ENCODE measurements at regions not wholly inside any gene's neighbourhood (a gene's known extent, or its start where the extent isn't known, plus 50 kb on each side); places are given as distances from the start of the nearest gene placed in this dataset.

DNA sequence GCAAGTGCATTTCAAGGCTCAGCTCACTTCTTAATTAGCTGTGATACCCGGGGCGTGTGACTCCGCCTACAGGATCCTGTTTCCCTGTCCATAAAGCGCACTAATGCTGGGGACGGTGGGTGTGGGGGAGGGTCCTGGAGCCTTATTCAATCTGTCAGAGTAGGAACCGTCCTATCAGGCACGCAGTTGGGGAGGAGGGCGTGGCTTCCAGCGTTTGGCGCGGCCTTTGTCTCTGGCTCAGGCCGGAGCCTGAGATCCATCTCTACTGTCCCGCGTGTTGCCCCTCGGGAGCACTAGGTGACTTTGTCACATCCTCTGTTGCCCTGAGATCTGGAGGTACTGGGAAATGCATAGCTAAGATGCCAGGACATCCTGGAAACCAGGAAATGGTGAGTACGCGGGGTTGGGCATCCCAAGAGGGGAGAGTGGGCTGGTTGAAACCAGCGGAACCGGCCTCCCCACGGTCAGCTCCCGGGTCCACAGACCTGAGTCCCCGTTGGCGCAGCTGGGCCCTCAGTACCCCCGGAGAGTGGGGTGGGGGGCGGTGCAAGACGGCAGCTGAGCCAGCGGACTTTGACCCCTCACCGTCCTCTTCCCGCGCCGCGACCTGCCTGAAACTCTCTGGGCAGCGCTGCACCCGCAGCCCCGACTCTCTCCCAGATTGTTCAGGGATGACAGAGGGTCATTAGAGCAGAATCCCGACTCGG is 104.4 kb upstream of the ZNF92 start:
- peak overlapping the region; percentile 44 for H3K4me2 ChIP-seq (ENCODE audit: extremely low read depth, insufficient read depth, low read length)
- peak; percentile 47 to 84 for DNase-seq (ENCODE audit: low read depth in 2 of 2)
- no peak overlapping the region for H3K9ac ChIP-seq (ENCODE audit: insufficient read depth, low read length)
- no peaks in the 10 kb centered on the region for H3K9me3 ChIP-seq (ENCODE audit: control insufficient read depth, insufficient read depth, low read depth, low read length)
- H3K36me3 ChIP-seq (ENCODE audit: control insufficient read depth, insufficient read depth, low read length), result no peaks in the 10 kb centered on the region
- no peak for TF ChIP-seq EZH2 (IDR thresholded peaks at IDR 0.05; ENCODE audit: low read length, missing control alignments)
- TF ChIP-seq, protein P1, sequence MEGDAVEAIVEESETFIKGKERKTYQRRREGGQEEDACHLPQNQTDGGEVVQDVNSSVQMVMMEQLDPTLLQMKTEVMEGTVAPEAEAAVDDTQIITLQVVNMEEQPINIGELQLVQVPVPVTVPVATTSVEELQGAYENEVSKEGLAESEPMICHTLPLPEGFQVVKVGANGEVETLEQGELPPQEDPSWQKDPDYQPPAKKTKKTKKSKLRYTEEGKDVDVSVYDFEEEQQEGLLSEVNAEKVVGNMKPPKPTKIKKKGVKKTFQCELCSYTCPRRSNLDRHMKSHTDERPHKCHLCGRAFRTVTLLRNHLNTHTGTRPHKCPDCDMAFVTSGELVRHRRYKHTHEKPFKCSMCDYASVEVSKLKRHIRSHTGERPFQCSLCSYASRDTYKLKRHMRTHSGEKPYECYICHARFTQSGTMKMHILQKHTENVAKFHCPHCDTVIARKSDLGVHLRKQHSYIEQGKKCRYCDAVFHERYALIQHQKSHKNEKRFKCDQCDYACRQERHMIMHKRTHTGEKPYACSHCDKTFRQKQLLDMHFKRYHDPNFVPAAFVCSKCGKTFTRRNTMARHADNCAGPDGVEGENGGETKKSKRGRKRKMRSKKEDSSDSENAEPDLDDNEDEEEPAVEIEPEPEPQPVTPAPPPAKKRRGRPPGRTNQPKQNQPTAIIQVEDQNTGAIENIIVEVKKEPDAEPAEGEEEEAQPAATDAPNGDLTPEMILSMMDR (conservative IDR thresholded peaks at IDR 0.05 in 1 of 2, IDR thresholded peaks at IDR 0.05 in 1 of 2; ENCODE audit: low read depth in 1 of 2, low read length in 2 of 2), result no peak
- H3K4me1 ChIP-seq (ENCODE audit: control insufficient read depth, extremely low read depth, insufficient read depth, low read length), result no peaks in the 10 kb centered on the region
- no peak overlapping the region for H2AFZ ChIP-seq (ENCODE audit: low read length)
- H4K20me1 ChIP-seq (ENCODE audit: control insufficient read depth, extremely low read depth, insufficient read depth, low read length), result no peaks in the 10 kb centered on the region
- H3K79me2 ChIP-seq (ENCODE audit: control insufficient read depth, insufficient read depth, low read length), result no peaks in the 10 kb centered on the region
- peaks cover 8% of the 10 kb centered on the region for H3K27me3 ChIP-seq (ENCODE audit: control insufficient read depth, insufficient read depth, low read length)
- H3K4me3 ChIP-seq (replicated peaks in 1 of 4; ENCODE audit: control extremely low read depth in 1 of 4, insufficient read depth in 1 of 4, low read depth in 3 of 4, low read length in 4 of 4), result peak overlapping the region in 2 of 4 experiments; percentile 17 to 69
- no peak overlapping the region for H3K27ac ChIP-seq (ENCODE audit: insufficient read depth, low read length)

DNA sequence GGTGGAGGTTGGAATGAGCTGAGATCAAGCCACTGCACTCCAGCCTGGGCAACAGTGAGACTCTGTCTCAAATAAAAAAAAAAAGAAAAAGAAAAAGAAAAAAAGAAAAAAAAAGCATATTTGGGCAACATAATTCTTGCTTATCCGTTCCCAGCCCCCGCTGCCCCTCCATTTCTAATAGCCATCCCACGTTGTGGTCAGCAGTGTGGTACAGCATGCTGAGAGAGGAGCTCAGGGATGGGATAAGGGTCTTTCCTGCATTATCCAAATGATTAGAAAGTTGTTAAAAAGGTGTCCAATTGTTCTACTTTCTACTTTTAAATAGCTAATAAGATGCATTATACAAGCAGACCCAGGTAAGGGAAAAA is 104.9 kb upstream of the ZNF92 start:
- H3K4me3 ChIP-seq (replicated peaks in 1 of 4; ENCODE audit: control extremely low read depth in 1 of 4, insufficient read depth in 1 of 4, low read depth in 3 of 4, low read length in 4 of 4), result peak overlapping the region in 1 of 4 experiments; percentile 69
- TF ChIP-seq EZH2 (IDR thresholded peaks at IDR 0.05; ENCODE audit: low read length, missing control alignments), result no peak

DNA sequence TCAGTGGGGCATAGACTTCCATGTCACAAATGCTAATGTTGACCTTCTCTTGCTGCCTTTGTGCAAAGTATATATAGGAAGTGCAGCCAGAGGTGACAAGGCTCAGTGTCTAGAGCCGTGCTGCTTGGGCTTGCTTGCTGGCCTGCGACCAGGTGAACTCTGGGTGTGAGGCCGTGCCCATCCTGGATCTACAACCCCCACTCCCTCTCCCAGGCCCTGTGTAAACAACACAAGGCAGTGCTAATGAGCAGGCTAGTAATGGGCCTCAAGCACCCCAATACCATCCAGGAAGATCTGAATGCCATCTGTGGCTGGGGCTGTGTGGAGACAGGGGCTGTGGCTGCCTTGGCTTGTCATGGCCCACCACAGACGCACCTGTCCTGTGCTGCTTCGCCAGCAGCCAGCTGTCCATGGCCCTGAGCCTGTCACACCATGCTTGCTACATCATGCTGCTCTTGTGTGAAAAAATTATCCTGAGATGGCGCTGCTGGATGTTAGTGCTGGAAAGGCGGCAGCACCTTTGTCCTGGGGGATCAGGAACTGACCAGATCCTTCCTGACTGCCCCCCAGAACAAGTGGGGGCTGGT is 107.6 kb upstream of the ZNF92 start:
- H3K36me3 ChIP-seq (ENCODE audit: control insufficient read depth, insufficient read depth, low read length), result no peaks in the 10 kb centered on the region
- H3K4me3 ChIP-seq (replicated peaks in 1 of 4; ENCODE audit: control extremely low read depth in 1 of 4, insufficient read depth in 1 of 4, low read depth in 3 of 4, low read length in 4 of 4), result no peak overlapping the region
- H3K79me2 ChIP-seq (ENCODE audit: control insufficient read depth, insufficient read depth, low read length), result no peaks in the 10 kb centered on the region
- no peak overlapping the region for H2AFZ ChIP-seq (ENCODE audit: low read length)
- no peak for TF ChIP-seq EZH2 (IDR thresholded peaks at IDR 0.05; ENCODE audit: low read length, missing control alignments)
- TF ChIP-seq, protein P1 (conservative IDR thresholded peaks at IDR 0.05 in 1 of 2, IDR thresholded peaks at IDR 0.05 in 1 of 2; ENCODE audit: low read depth in 1 of 2, low read length in 2 of 2), result no peak
- peaks cover 8% of the 10 kb centered on the region for H3K27me3 ChIP-seq (ENCODE audit: control insufficient read depth, insufficient read depth, low read length)
- DNase-seq (ENCODE audit: low read depth in 2 of 2), result no peak
- H3K4me1 ChIP-seq (ENCODE audit: control insufficient read depth, extremely low read depth, insufficient read depth, low read length), result no peaks in the 10 kb centered on the region
- no peaks in the 10 kb centered on the region for H4K20me1 ChIP-seq (ENCODE audit: control insufficient read depth, extremely low read depth, insufficient read depth, low read length)
- no peak overlapping the region for H3K4me2 ChIP-seq (ENCODE audit: extremely low read depth, insufficient read depth, low read length)
- no peaks in the 10 kb centered on the region for H3K9me3 ChIP-seq (ENCODE audit: control insufficient read depth, insufficient read depth, low read depth, low read length)
- H3K9ac ChIP-seq (ENCODE audit: insufficient read depth, low read length), result no peak overlapping the region
- no peak overlapping the region for H3K27ac ChIP-seq (ENCODE audit: insufficient read depth, low read length)

More for the DNA sequence above, 104.9 kb upstream of the ZNF92 start:
- Histone ChIP-seq H3K9me3 (ENCODE audit: control insufficient read depth, insufficient read depth, low read depth, low read length) (no peaks in the 10 kb centered on the region), H3K27ac (ENCODE audit: insufficient read depth, low read length) (no peak overlapping the region), H3K79me2 (ENCODE audit: control insufficient read depth, insufficient read depth, low read length) (no peaks in the 10 kb centered on the region), H2AFZ (ENCODE audit: low read length) (no peak overlapping the region), H3K4me2 (ENCODE audit: extremely low read depth, insufficient read depth, low read length) (no peak overlapping the region), H3K36me3 (ENCODE audit: control insufficient read depth, insufficient read depth, low read length) (no peaks in the 10 kb centered on the region), H3K27me3 (ENCODE audit: control insufficient read depth, insufficient read depth, low read length) (peaks cover 8% of the 10 kb centered on the region), H4K20me1 (ENCODE audit: control insufficient read depth, extremely low read depth, insufficient read depth, low read length) (no peaks in the 10 kb centered on the region), H3K4me1 (ENCODE audit: control insufficient read depth, extremely low read depth, insufficient read depth, low read length) (no peaks in the 10 kb centered on the region), H3K9ac (ENCODE audit: insufficient read depth, low read length) (no peak overlapping the region)
- no peak for DNase-seq (ENCODE audit: low read depth in 2 of 2)
